Thyroid gland (tissue), 4 donors: ENCODE measurements at regions not wholly inside any gene's neighbourhood (a gene's known extent, or its start where the extent isn't known, plus 50 kb on each side); places are given as distances from the start of the nearest gene placed in this dataset.
"Not testable (repeated sequence)": the region's sequence is repeated elsewhere in the genome, so short reads cannot be mapped to it uniquely, and the experiment has no call there.

Source experiments
- DNase-seq, 2 donors: peaks; one replicate each; pipeline ENCODE4 v3.0.0-alpha.2; 2019
- H3K27ac ChIP-seq, 3 donors: fragments of 200-600 bp; sonication (generic); 1 replicate in 2 of 3; 2 replicates in 1 of 3; pipeline ENCODE4 v1.5.1; 2016 to 2019; ENCODE audit warnings: mild to moderate bottlenecking in 1 of 3, moderate library complexity in 1 of 3
- H3K27me3 ChIP-seq: fragments of 200-600 bp; sonication (generic); one replicate; pipeline ENCODE4 v1.5.1; 2019
- H3K36me3 ChIP-seq, 2 donors: fragments of 200-600 bp; sonication (generic); one replicate each; pipeline ENCODE4 v1.5.1; 2016 to 2019
- H3K4me1 ChIP-seq, 2 donors: fragments of 200-600 bp; sonication (generic); one replicate each; pipeline ENCODE4 v1.5.1; 2017 to 2019
- H3K4me3 ChIP-seq, 3 donors: fragments of 200-600 bp; sonication (generic); replicated peaks in 1 of 3; 1 replicate in 2 of 3; 2 replicates in 1 of 3; pipeline ENCODE4 v1.5.1; 2016; ENCODE audit warnings: mild to moderate bottlenecking in 1 of 3
- H3K9me3 ChIP-seq: fragments of 200-600 bp; sonication (generic); one replicate; pipeline ENCODE4 v1.5.1; 2017
- POLR2A ChIP-seq, 2 donors: fragments of 450-650 bp; IDR thresholded peaks; one replicate each; pipeline ENCODE4 v1.6.1; 2017; ENCODE audit warnings: antibody characterized with exemption in 2 of 2, mild to moderate bottlenecking in 2 of 2, moderate library complexity in 1 of 2
- WGBS, 2 donors: methylation state at CpG; one replicate each; pipeline ENCODE4 v1.1.5; 2017; 5-methylcytosine and 5-hydroxymethylcytosine counted together
- intact Hi-C: fragments of 100-400 bp; cut with DNase I; formaldehyde crosslinking; loops from one replicate; pipeline ENCODE4 v1.15.1; 2023
- TF ChIP-seq, protein P1 (sequence below), 6 experiments: fragments of 200-600 bp in 3 of 6; fragments of 450-650 bp in 3 of 6; sonication (generic) in 3 of 6; IDR thresholded peaks; one replicate each; pipeline ENCODE4 v1.5.1; 2016 to 2019; ENCODE audit warnings: antibody characterized with exemption in 6 of 6, mild to moderate bottlenecking in 2 of 6, inconsistent platforms in 1 of 6, moderate library complexity in 1 of 6

DNA sequence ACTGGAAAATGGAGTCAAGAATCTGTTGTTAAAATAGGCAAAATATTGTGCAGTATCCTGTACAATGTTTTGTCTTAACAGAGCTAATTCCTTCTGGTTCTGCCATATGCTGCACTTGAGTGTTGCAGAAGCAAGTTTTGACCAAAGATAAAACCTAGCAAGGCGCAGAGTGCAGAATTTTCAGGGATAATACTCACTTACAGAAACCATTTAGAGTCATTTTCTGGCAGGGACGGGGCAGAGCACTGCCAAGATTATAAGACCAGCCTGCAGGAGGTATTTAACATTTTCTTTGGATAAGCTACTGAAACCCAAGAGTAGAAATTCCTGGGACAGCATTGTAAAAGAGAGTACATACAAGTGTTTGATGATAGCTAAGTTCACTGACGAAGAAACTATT is 159.5 kb upstream of the EDNRB start:
- no peak for TF ChIP-seq POLR2A (IDR thresholded peaks at IDR 0.05)
- TF ChIP-seq, protein P1, sequence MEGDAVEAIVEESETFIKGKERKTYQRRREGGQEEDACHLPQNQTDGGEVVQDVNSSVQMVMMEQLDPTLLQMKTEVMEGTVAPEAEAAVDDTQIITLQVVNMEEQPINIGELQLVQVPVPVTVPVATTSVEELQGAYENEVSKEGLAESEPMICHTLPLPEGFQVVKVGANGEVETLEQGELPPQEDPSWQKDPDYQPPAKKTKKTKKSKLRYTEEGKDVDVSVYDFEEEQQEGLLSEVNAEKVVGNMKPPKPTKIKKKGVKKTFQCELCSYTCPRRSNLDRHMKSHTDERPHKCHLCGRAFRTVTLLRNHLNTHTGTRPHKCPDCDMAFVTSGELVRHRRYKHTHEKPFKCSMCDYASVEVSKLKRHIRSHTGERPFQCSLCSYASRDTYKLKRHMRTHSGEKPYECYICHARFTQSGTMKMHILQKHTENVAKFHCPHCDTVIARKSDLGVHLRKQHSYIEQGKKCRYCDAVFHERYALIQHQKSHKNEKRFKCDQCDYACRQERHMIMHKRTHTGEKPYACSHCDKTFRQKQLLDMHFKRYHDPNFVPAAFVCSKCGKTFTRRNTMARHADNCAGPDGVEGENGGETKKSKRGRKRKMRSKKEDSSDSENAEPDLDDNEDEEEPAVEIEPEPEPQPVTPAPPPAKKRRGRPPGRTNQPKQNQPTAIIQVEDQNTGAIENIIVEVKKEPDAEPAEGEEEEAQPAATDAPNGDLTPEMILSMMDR (IDR thresholded peaks at IDR 0.05) = no peak

GRCh38 chr13:78067290-78067689 is 148.7 kb upstream of the EDNRB start:
- 68 to 84% methylated on average over 1 of the region's 1 CpG for WGBS, 2 donors
- H3K27me3 ChIP-seq = no peaks in the 10 kb centered on the region
- no peaks in the 10 kb centered on the region for H3K36me3 ChIP-seq
- H3K9me3 ChIP-seq = no peaks in the 10 kb centered on the region
- intact Hi-C loops = no loop called here
- no peaks in the 10 kb centered on the region for H3K4me1 ChIP-seq
- H3K4me3 ChIP-seq = no peak overlapping the region
- DNase-seq = no peak
- H3K27ac ChIP-seq = no peak overlapping the region
- no peak for TF ChIP-seq POLR2A (IDR thresholded peaks at IDR 0.05)
- TF ChIP-seq, protein P1 (IDR thresholded peaks at IDR 0.05) = no peak

More for the DNA sequence above, 159.5 kb upstream of the EDNRB start:
- no peak for DNase-seq
- intact Hi-C loops = no loop called here
- Histone ChIP-seq H3K9me3 (no peaks in the 10 kb centered on the region), H3K4me3 (no peak overlapping the region), H3K27me3 (no peaks in the 10 kb centered on the region), H3K36me3 (no peaks in the 10 kb centered on the region), H3K4me1 (no peaks in the 10 kb centered on the region), H3K27ac (no peak overlapping the region)
- WGBS, 2 donors = 67 to 85% methylated on average over 3 of the region's 3 CpGs

- no peak for TF ChIP-seq POLR2A (IDR thresholded peaks at IDR 0.05)
- TF ChIP-seq, protein P1 (IDR thresholded peaks at IDR 0.05) = no peak
- Histone ChIP-seq H3K27ac (no peak overlapping the region), H3K4me1 (no peaks in the 10 kb centered on the region), H3K9me3 (no peaks in the 10 kb centered on the region), H3K36me3 (no peaks in the 10 kb centered on the region), H3K27me3 (no peaks in the 10 kb centered on the region), H3K4me3 (no peak overlapping the region)
- no peak for DNase-seq
- intact Hi-C loops = no loop called here
- WGBS, 2 donors = 73 to 79% methylated on average over 3 of the region's 3 CpGs
These were observed 146.5 kb upstream of the EDNRB start for GRCh38 chr13:78065141-78065540.

- H3K27me3 ChIP-seq = no peaks in the 10 kb centered on the region
- TF ChIP-seq POLR2A (IDR thresholded peaks at IDR 0.05) = no peak
- TF ChIP-seq, protein P1 (IDR thresholded peaks at IDR 0.05) = no peak
- H3K9me3 ChIP-seq = no peaks in the 10 kb centered on the region
- no peaks in the 10 kb centered on the region for H3K4me1 ChIP-seq
- intact Hi-C loops = no loop called here
- WGBS, 2 donors = 88 to 92% methylated on average over 5 of the region's 5 CpGs
- DNase-seq = no peak
- H3K36me3 ChIP-seq = no peaks in the 10 kb centered on the region
- no peak overlapping the region for H3K4me3 ChIP-seq
- no peak overlapping the region for H3K27ac ChIP-seq
These were observed 143.2 kb upstream of the EDNRB start for GRCh38 chr13:78061806-78062205.

GRCh38 chr13:78060966-78061365 is 142.3 kb upstream of the EDNRB start:
- no peaks in the 10 kb centered on the region for H3K27me3 ChIP-seq
- no peak overlapping the region for H3K4me3 ChIP-seq
- TF ChIP-seq, protein P1 (IDR thresholded peaks at IDR 0.05) = no peak
- no peak for TF ChIP-seq POLR2A (IDR thresholded peaks at IDR 0.05)
- intact Hi-C loops = no loop called here
- no peaks in the 10 kb centered on the region for H3K36me3 ChIP-seq
- DNase-seq = no peak
- H3K9me3 ChIP-seq = no peaks in the 10 kb centered on the region
- no peaks in the 10 kb centered on the region for H3K4me1 ChIP-seq
- WGBS, 2 donors = 92% methylated on average over 5 to 6 of the region's 6 CpGs
- no peak overlapping the region for H3K27ac ChIP-seq

DNA sequence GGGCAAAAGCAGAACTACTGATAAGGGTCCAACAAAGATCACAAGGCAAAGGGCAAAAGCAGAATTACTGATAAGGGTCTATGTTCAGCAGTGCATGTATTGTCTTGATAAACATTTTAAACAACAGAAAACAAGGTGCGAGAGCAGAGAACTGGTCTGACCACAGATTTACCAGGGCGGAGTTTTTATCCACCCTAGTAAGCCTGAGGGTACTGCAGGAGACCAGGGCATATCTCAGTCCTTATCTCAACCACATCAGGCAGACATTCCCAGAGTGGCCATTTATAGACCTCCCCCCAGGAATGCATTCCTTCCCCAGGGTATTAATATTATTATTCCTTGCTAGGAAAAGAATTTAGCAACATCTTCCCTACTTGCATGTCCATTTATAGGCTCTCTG is 138.2 kb upstream of the EDNRB start:
- intact Hi-C loops, H3K9me3 ChIP-seq, H3K4me1 ChIP-seq, H3K4me3 ChIP-seq, H3K27ac ChIP-seq, DNase-seq, H3K27me3 ChIP-seq, H3K36me3 ChIP-seq: not testable (repeated sequence)
- WGBS, 2 donors = 87 to 89% methylated on average over 2 of the region's 2 CpGs
